ENCODE measurements at regions not wholly inside any gene's neighbourhood (a gene's known extent, or its start where the extent isn't known, plus 50 kb on each side); places are given as distances from the start of the nearest gene placed in this dataset.

DNA sequence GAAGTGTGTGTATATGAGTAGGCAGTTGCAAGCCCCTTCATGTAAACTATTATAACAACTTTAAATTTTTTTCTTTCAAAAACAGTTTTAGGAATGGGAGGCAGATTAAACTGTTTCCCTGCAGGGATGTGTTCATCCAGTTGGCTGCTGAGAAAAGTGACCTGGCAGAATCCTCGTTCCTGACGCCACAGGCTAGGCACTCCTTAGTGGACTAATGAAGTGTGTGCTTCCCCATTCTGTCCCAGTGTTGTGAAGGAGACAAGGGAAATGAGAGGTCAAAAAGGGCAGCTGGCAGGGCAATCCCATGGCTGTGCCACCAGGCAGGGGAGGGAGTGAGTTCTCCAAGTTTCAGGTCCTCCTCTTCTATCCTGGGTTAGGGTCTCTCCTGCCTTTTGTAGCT, 59.8 kb downstream of the FOXD1 start:
- H3K79me2 ChIP-seq (ENCODE audit: insufficient read depth, low read depth, low read length), result no peaks in the 10 kb centered on the region
- no peak overlapping the region for H2AFZ ChIP-seq (ENCODE audit: low read length)
- H3K4me2 ChIP-seq (ENCODE audit: low read length), result no peak overlapping the region
- CTCF ChIA-PET (ENCODE audit: unreplicated experiment), result no interaction called here
- no TSS peak for BruUV-seq (replicated peaks)
- DNase-seq (ENCODE audit: low spot score), result no peak
- H3K4me3 ChIP-seq (ENCODE audit: low read depth, low read length, poor library complexity, severe bottlenecking), result no peak overlapping the region
- H3K27ac ChIP-seq (ENCODE audit: low read depth, low read length, poor library complexity, severe bottlenecking), result no peak overlapping the region
- no peaks in the 10 kb centered on the region for H3K36me3 ChIP-seq (ENCODE audit: insufficient read depth, low read length)
- peaks cover 15% of the 10 kb centered on the region for H3K9me3 ChIP-seq (ENCODE audit: low read length)
- no peaks in the 10 kb centered on the region for H3K4me1 ChIP-seq (ENCODE audit: insufficient read depth, low read length, poor library complexity, severe bottlenecking)
- POLR2A ChIA-PET, result no interaction called here
- no peaks in the 10 kb centered on the region for H3K9me2 ChIP-seq (ENCODE audit: insufficient read depth, low read length)
- H4K20me1 ChIP-seq (ENCODE audit: insufficient read depth, low read length), result no peaks in the 10 kb centered on the region
- intact Hi-C loops (cut with micrococcal nuclease; ENCODE audit: unreplicated experiment), result no loop called here
- TF ChIP-seq EZH2phosphoT487 (IDR thresholded peaks at IDR 0.05; ENCODE audit: borderline replicate concordance, low read depth, low read length) (no peak), CTCF (conservative IDR thresholded peaks at IDR 0.05; ENCODE audit: low read length) (no peak)

- Histone ChIP-seq H3K9me2 (ENCODE audit: insufficient read depth, low read length) (no peaks in the 10 kb centered on the region), H3K79me2 (ENCODE audit: insufficient read depth, low read depth, low read length) (no peaks in the 10 kb centered on the region), H3K4me2 (ENCODE audit: low read length) (no peak overlapping the region), H3K36me3 (ENCODE audit: insufficient read depth, low read length) (no peaks in the 10 kb centered on the region), H2AFZ (ENCODE audit: low read length) (no peak overlapping the region), H3K27ac (ENCODE audit: low read depth, low read length, poor library complexity, severe bottlenecking) (no peak overlapping the region), H4K20me1 (ENCODE audit: insufficient read depth, low read length) (no peaks in the 10 kb centered on the region), H3K4me1 (ENCODE audit: insufficient read depth, low read length, poor library complexity, severe bottlenecking) (no peaks in the 10 kb centered on the region), H3K9me3 (ENCODE audit: low read length) (peaks cover 15% of the 10 kb centered on the region), H3K4me3 (ENCODE audit: low read depth, low read length, poor library complexity, severe bottlenecking) (no peak overlapping the region)
- TF ChIP-seq EZH2phosphoT487 (IDR thresholded peaks at IDR 0.05; ENCODE audit: borderline replicate concordance, low read depth, low read length) (no peak), CTCF (conservative IDR thresholded peaks at IDR 0.05; ENCODE audit: low read length) (no peak)
- BruUV-seq (replicated peaks), result no TSS peak
- DNase-seq (ENCODE audit: low spot score), result no peak
- intact Hi-C loops (cut with micrococcal nuclease; ENCODE audit: unreplicated experiment), result no loop called here
- ChIA-PET POLR2A (no interaction called here), CTCF (ENCODE audit: unreplicated experiment) (no interaction called here)
Measured at GRCh38 chr5:73388306-73388684, 60.3 kb downstream of the FOXD1 start.

DNA sequence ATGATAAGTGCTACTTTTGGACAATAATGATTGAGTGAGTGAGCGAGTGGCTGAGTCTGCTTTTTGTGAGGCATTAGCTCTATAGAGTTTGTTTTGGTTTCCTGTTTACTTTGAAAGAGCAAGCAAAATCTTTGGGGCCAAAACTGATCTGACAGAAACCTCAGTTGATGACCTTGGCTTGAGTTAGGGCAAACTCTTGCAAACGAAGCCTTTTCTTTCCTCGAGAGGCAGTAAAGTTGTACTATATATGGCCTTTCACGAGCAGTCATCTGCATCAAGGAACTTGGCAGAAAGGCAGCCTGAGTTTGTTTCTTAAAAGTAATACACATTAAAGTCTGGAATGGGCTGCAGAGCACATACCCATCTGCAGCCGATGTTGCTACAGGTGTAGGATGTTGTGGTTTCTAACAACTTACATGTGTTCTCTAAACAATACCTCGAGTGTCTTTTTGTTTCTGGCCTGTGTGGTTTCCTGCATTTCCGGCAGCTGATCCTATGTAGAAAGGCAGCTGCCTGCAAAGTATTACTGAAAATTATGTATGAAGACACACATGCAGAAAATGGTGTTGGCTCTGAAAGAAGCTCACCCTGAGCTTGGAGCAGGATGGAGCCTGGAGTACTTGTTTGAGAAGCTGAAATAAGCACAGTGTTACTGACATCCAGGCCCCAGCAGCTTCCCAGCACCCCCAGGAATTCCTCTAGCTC, 60.8 kb downstream of the FOXD1 start:
- no TSS peak for BruUV-seq (replicated peaks)
- peak; percentile 57 for DNase-seq (ENCODE audit: low spot score)
- H4K20me1 ChIP-seq (ENCODE audit: insufficient read depth, low read length), result no peaks in the 10 kb centered on the region
- no peaks in the 10 kb centered on the region for H3K79me2 ChIP-seq (ENCODE audit: insufficient read depth, low read depth, low read length)
- intact Hi-C loops (cut with micrococcal nuclease; ENCODE audit: unreplicated experiment), result no loop called here
- H3K36me3 ChIP-seq (ENCODE audit: insufficient read depth, low read length), result no peaks in the 10 kb centered on the region
- H3K4me3 ChIP-seq (ENCODE audit: low read depth, low read length, poor library complexity, severe bottlenecking), result no peak overlapping the region
- peaks cover 15% of the 10 kb centered on the region for H3K9me3 ChIP-seq (ENCODE audit: low read length)
- CTCF ChIA-PET (ENCODE audit: unreplicated experiment), result no interaction called here
- H2AFZ ChIP-seq (ENCODE audit: low read length), result no peak overlapping the region
- no peaks in the 10 kb centered on the region for H3K9me2 ChIP-seq (ENCODE audit: insufficient read depth, low read length)
- POLR2A ChIA-PET, result interaction anchor here (0.7 kb wide), 1 partner anchor 1874 kb away, joined by 4 read pairs; no protein-coding TSS in a partner anchor
- H3K4me2 ChIP-seq (ENCODE audit: low read length), result no peak overlapping the region
- H3K27ac ChIP-seq (ENCODE audit: low read depth, low read length, poor library complexity, severe bottlenecking), result no peak overlapping the region
- TF ChIP-seq EZH2phosphoT487 (IDR thresholded peaks at IDR 0.05; ENCODE audit: borderline replicate concordance, low read depth, low read length) (no peak), CTCF (conservative IDR thresholded peaks at IDR 0.05; ENCODE audit: low read length) (no peak)
- no peaks in the 10 kb centered on the region for H3K4me1 ChIP-seq (ENCODE audit: insufficient read depth, low read length, poor library complexity, severe bottlenecking)
